H54 (cell line): ENCODE measurements at regions not wholly inside any gene's neighbourhood (a gene's known extent, or its start where the extent isn't known, plus 50 kb on each side); places are given as distances from the start of the nearest gene placed in this dataset.

Experiments used
- DNase-seq: peaks from one replicate; pipeline ENCODE4 v3.0.0; 2011; ENCODE audit warnings: low spot score, mixed read lengths; ENCODE audit not compliant: insufficient read length
- FAIRE-seq: peaks from 3 replicates; lab custom pipeline; 2011; peaks lifted over from hg19 to GRCh38; lab: Jason Lieb, UNC
- POLR2A ChIP-seq: IDR thresholded peaks from 2 replicates; pipeline ENCODE4 v1.6.1; 2011; ENCODE audit warnings: low read depth, mild to moderate bottlenecking, low read length

DNA sequence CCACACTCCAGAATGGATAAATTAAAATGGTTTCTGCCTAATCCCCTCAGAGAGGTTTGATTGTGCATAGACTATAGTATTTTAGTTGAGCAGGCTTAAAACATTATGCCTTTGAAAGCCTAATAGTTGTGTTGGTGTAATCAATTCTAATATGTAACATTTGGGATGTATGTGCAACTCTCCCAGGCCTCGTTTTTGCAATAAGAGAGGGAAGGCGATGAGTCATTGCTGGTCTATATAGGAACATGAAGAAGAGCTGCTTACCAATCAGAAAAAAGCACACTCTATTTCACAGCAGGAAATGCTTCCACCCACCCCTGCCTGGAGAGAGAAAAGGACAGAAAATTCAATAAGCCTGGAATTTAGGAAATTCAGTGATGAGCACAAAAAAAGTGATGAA lies 1424.0 kb upstream of the PIK3C3 start:
- no peak for TF ChIP-seq POLR2A
- no peak for FAIRE-seq
- no peak for DNase-seq

DNA sequence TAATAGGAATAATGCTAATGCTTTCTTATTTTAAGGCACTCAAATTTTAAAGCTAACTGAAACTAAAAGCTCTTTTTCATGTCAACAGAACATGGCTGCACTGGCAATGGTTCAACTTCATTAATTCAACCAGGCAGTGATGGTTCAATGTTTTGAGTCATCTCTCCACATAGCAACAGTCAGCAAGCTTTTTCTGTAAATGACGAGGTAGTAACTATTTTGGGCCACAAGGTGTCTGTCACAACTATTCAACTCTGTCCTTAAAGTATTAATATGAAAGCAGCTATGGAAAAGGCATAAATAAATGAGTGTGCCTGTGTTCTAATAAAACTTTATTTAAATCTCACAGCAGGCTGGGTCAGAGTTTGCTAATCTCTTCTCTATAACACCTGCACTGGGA lies 1425.6 kb upstream of the PIK3C3 start:
- FAIRE-seq: no peak
- peak; percentile 0 for DNase-seq
- TF ChIP-seq POLR2A: no peak

DNA sequence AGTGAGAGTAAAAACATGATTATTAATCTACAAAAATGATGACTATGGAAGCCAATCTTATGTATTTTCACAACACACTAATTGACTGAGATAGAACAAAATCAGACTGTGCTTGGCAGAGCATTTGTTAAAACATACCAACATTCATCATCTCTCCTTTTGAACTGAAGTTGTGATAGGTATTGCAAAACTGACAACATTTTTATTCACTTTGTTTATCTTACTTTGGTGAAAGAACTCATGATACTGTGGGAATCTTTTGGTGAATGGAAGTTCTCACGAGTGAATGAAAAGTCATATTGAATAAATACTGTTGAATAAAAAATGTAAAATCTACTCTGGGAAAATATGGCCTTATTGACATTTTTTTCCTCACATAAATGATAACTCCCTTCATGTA lies 1430.2 kb upstream of the PIK3C3 start:
- FAIRE-seq (no peak), DNase-seq (no peak)
- no peak for TF ChIP-seq POLR2A

DNA sequence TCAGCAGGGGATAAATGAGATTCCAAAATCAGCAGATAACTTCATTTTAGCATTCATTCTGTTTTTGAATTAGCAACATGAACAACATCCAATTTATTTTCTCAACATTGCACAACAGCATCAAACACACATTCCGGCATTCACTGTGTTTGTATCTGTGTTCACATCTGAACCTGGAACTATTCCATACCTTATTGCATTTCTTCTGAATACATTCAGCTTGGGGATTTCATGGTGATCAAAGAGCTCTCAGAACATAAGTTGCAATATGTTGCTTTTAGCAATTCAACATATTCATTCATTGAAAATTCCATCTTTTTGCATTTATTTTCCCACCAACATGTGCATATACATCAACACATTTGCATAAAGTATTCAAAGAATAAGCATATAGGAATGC lies 1431.7 kb upstream of the PIK3C3 start:
- TF ChIP-seq POLR2A: no peak
- FAIRE-seq: no peak
- no peak for DNase-seq

DNA sequence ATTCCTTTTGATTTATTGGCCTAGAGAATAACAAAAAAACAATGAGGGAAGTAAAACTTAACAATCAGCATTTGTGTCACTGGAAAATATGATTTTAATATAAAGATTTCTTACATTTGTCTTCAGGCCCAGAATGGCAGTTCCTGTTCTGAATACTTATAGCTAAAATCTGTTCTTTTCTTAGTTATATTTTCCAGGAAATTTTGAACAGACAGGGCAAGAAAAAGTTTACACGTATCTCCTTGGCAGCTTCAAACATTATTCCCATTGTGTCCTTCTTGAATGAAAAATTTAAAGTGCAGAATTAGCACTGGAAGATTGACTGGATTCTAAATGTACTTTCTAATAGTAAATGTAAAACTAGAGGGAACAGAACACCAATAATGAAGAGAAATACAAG lies 1454.0 kb upstream of the PIK3C3 start:
- no peak for FAIRE-seq

DNA sequence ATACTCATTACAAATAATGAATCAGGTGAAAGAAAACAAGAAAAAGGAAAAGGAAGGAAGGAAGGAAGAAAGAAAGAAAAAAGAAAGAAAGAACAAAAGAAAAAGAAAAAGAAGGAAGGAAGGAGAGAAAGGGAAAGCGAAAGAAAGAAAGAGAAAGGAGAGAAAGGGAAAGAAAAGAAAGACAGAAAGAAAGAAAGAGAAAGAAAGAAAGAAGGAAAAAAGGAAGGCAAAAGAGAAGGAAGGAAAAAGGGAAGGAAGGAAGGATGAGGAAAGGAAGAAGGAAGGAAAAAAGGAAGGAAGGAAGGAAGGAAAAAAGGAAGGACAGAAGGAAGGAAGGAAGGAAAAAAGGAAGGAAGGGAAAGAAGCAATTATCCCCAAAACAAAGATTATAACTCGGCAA lies 1460.4 kb upstream of the PIK3C3 start:
- DNase-seq: no peak
- FAIRE-seq: no peak
- TF ChIP-seq POLR2A: no peak

More for the DNA sequence above, 1454.0 kb upstream of the PIK3C3 start:
- TF ChIP-seq POLR2A: no peak
- no peak for DNase-seq

DNA sequence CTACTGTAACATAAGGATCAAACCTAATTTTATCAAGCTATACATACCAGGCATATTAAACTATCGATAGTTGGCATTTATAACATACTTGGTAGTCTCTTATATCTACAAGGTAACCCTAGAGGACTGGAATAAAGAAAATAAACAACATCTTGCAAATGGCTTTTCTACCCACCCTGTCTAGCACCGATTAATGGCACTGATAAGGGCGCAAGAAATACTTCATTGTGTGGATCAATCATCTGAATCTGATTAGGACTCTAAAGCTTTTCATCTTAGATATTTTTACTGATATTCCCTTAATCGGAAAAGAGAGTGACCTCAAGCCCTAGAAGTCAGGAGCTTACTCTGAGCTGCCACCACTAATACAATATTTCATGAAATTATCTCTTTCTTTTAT lies 1461.7 kb upstream of the PIK3C3 start:
- no peak for FAIRE-seq
- TF ChIP-seq POLR2A: no peak
- DNase-seq: no peak

DNA sequence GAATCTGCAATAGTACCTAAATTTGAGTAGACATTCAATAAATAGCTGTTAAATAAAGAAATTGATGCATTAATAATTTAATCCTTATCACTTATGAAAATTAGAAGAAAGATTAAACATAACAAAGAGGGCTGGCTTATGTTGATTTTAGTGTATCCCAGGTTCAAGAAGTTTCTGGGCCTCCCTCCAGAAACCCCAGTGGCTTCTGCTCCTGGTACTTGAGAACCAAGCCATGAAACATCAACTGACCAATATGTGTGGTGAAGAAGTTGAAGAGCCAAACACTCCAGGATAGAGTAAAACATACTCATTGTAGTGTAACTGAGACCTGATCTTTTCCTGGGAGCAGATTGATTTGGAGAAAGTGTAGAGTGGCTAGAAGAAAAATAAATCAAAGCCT lies 1465.7 kb upstream of the PIK3C3 start:
- TF ChIP-seq POLR2A: no peak
- DNase-seq: no peak
- FAIRE-seq: no peak

DNA sequence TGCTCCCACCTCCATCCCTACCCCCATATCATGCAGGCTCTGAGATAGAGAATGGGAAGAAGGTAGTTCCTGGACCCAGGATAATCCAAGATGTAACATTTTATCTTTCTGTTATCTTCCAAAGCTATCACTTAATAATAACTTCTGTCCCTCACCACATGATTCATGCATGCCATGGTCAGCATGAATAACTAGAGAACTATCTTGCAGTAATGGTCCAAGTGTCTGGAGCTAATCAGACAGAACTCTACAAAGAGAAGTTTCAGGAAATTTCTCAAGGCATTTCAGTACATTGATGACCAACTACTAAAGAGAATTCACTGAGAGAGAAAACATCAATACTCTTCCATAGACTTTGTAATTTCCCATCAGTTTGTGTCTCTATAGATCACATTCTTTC lies 1469.7 kb upstream of the PIK3C3 start:
- DNase-seq (no peak), FAIRE-seq (no peak)
- no peak for TF ChIP-seq POLR2A

DNA sequence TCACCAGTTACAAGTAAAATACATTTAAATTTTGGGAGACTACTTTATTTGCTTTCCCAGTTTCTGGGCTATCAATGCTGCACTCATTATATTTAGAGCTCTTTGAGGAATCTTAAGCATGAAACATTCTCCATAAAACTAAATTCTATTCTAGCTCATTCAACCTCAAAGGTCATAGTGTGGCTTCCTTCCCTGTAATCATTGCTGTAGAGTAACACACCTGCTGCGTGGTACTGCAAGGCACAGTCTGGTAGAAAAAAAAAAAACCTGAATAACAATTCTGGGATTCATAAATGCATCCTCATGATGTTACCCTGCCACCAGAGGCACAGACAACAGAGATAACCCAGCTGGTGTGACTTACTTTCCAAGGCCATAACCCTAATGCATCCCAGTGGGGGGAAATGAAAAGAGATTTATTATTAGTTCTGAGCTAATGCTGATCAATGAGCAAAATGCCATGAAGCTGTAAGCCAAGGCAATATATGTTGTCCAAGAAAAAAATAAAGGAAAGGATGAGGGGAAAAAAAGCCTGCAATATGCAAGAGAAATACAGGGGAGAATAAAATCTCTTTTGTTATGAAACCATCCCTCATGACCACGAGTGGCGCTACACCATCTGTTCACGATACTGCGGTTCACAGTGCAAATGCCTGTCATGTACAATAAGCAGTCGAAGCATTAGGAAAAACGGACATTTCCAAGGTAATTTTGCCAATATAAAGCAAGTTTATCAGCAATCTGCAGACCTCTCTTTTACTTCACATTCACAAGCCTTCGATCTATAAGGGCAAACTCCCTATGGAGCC lies 1481.6 kb upstream of the PIK3C3 start:
- FAIRE-seq: no peak
- TF ChIP-seq POLR2A: no peak
- DNase-seq: no peak

DNA sequence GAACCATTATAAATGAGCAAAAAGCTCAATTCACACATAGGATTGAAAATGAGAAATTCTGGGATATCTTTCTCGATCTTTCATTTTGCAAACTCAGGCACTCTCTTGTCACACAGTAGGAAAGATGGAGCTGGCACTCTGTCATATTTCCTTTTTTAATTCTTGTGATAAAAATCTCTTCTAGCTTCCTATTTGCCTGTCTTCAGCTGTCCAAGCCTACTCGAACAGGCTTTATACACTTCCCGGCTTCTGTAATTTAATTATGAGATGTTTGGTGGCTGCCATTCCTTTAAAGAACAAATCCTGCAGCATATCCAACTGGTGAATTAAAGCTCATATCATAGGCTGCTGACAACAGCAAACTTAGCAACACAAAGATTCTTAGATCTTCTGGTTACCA lies 1484.3 kb upstream of the PIK3C3 start:
- DNase-seq (no peak), FAIRE-seq (no peak)
- TF ChIP-seq POLR2A: no peak

DNA sequence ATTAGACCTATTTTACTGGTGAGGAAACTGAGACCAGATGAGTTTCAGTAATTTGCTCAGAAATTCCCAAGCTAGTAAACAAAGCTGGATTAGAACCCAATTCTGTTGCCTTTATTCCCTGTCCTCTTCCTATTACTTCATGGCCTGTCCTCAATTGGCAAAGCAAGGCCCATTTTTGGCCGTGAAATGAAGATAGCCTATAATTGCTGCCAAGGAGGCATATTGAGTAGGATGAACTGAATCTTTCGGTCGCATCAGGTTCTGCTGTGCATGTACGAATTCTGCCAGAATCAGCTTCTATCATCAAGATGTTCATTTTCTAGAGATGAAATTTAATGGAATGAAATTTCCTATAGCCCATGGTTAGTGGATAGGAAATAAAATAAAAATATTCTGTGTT lies 1485.2 kb upstream of the PIK3C3 start:
- no peak for TF ChIP-seq POLR2A
- no peak for DNase-seq

DNA sequence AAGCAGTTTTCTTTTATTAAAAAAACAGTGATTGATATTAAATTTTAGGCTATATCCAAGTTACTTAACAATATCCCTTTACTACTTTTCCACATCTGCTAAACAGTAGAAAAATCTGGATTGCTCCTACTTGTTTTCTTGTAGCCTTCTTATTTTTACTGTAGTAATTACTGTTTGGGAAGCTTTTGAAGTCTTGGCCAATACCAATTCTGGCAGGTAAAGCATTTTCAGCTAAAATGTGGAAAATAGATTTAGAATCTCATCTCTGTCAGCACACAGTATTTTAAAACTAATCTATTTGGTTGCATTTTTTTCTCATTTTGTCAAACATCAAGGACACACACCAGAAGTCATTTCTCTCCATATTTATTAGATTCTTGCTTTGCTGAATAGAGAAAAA lies 1485.7 kb upstream of the PIK3C3 start:
- no peak for TF ChIP-seq POLR2A
- no peak for FAIRE-seq
- DNase-seq: no peak

More for the DNA sequence above, 1485.2 kb upstream of the PIK3C3 start:
- FAIRE-seq: no peak

DNA sequence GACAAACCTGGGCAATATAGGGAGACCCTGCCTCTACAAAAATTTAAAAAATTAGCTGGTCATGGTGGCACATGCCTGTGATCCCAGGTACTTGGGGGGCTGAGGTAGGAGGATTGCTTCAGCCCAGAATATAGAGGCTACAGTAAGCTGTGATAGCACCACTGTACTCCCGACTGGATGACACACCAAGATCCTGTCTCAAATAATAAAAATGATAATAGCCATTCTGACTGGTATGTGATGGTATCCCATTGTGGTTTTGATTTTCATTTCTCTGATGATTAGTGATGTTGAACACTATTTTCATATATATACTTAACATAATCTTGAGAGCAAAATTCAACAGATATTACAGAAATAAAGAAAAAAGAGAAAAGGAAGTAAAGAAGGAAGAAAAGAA lies 1491.0 kb upstream of the PIK3C3 start:
- DNase-seq (no peak), FAIRE-seq (no peak)
- TF ChIP-seq POLR2A: no peak

DNA sequence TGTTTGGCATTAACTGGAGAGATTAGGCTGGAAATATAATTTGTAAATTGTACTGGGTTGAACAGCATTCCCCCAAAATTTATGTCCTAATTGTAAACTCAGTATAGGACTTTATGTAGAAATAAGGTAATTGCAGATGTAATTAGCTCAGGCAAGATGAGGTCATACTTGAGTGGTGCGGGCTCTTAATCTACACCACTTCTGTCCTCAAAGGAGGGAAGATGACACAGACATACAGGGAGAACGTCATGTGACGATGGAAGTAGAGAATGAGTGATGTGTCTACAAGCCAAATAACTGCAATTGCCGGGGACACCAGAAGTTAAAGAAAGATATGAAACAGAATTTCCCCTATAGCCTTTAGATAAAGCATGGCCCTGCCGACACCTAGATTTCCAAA lies 1501.1 kb upstream of the PIK3C3 start:
- no peak for FAIRE-seq
- no peak for DNase-seq
- TF ChIP-seq POLR2A: no peak
